ENCODE measurements at regions not wholly inside any gene's neighbourhood (a gene's known extent, or its start where the extent isn't known, plus 50 kb on each side); places are given as distances from the start of the nearest gene placed in this dataset.

- TF ChIP-seq CTCF (IDR thresholded peaks at IDR 0.05; ENCODE audit: low read length) (no peak), EZH2 (IDR thresholded peaks at IDR 0.05; ENCODE audit: borderline replicate concordance, low read length) (no peak)
- Histone ChIP-seq H3K79me2 (ENCODE audit: insufficient read depth, low read length) (no peaks in the 10 kb centered on the region), H3F3A (ENCODE audit: insufficient read depth, low read length) (no peaks in the 10 kb centered on the region), H2AFZ (ENCODE audit: low read length) (no peak overlapping the region), H3K9me2 (ENCODE audit: low read depth, low read length) (no peaks in the 10 kb centered on the region), H4K20me1 (ENCODE audit: insufficient read depth, low read length) (no peaks in the 10 kb centered on the region), H3K9ac (ENCODE audit: low read length) (no peak overlapping the region), H3K4me3 (ENCODE audit: low read depth, low read length, poor library complexity, severe bottlenecking) (no peak overlapping the region), H3K27ac (ENCODE audit: low read depth, low read length, poor library complexity, severe bottlenecking) (no peak overlapping the region), H3K9me3 (ENCODE audit: low read length) (no peaks in the 10 kb centered on the region), H3K27me3 (ENCODE audit: insufficient read depth, low read length) (no peaks in the 10 kb centered on the region), H3K4me2 (ENCODE audit: low read length) (no peak overlapping the region), H3K4me1 (ENCODE audit: insufficient read depth, low read length, severe bottlenecking) (no peaks in the 10 kb centered on the region), H3K36me3 (ENCODE audit: insufficient read depth, low read length) (no peaks in the 10 kb centered on the region)
Measured at GRCh38 chr5:38124321-38124720, 134.0 kb upstream of the EGFLAM start.

- no peak overlapping the region for H3K9ac ChIP-seq (ENCODE audit: low read length)
Measured at GRCh38 chr5:38121420-38121819, 136.9 kb upstream of the EGFLAM start.

GRCh38 chr5:38119836-38120235, 138.5 kb upstream of the EGFLAM start:
- H3K79me2 ChIP-seq (ENCODE audit: insufficient read depth, low read length), result no peaks in the 10 kb centered on the region
- H4K20me1 ChIP-seq (ENCODE audit: insufficient read depth, low read length), result no peaks in the 10 kb centered on the region
- no peaks in the 10 kb centered on the region for H3K4me1 ChIP-seq (ENCODE audit: insufficient read depth, low read length, severe bottlenecking)
- no peak for TF ChIP-seq EZH2 (IDR thresholded peaks at IDR 0.05; ENCODE audit: borderline replicate concordance, low read length)
- no peak for TF ChIP-seq CTCF (IDR thresholded peaks at IDR 0.05; ENCODE audit: low read length)
- H3K4me2 ChIP-seq (ENCODE audit: low read length), result no peak overlapping the region
- H3K27me3 ChIP-seq (ENCODE audit: insufficient read depth, low read length), result no peaks in the 10 kb centered on the region
- no peak overlapping the region for H3K27ac ChIP-seq (ENCODE audit: low read depth, low read length, poor library complexity, severe bottlenecking)
- H3K9ac ChIP-seq (ENCODE audit: low read length), result no peak overlapping the region
- no peak overlapping the region for H3K4me3 ChIP-seq (ENCODE audit: low read depth, low read length, poor library complexity, severe bottlenecking)
- no peaks in the 10 kb centered on the region for H3K9me3 ChIP-seq (ENCODE audit: low read length)
- H2AFZ ChIP-seq (ENCODE audit: low read length), result no peak overlapping the region
- H3F3A ChIP-seq (ENCODE audit: insufficient read depth, low read length), result no peaks in the 10 kb centered on the region
- H3K9me2 ChIP-seq (ENCODE audit: low read depth, low read length), result no peaks in the 10 kb centered on the region
- H3K36me3 ChIP-seq (ENCODE audit: insufficient read depth, low read length), result no peaks in the 10 kb centered on the region

More at GRCh38 chr5:38121420-38121819, 136.9 kb upstream of the EGFLAM start:
- Histone ChIP-seq H3K79me2 (ENCODE audit: insufficient read depth, low read length) (no peaks in the 10 kb centered on the region), H3K27ac (ENCODE audit: low read depth, low read length, poor library complexity, severe bottlenecking) (no peak overlapping the region), H4K20me1 (ENCODE audit: insufficient read depth, low read length) (no peaks in the 10 kb centered on the region), H3K27me3 (ENCODE audit: insufficient read depth, low read length) (no peaks in the 10 kb centered on the region), H3K4me3 (ENCODE audit: low read depth, low read length, poor library complexity, severe bottlenecking) (no peak overlapping the region), H3K4me1 (ENCODE audit: insufficient read depth, low read length, severe bottlenecking) (no peaks in the 10 kb centered on the region), H3K9me2 (ENCODE audit: low read depth, low read length) (no peaks in the 10 kb centered on the region), H3K4me2 (ENCODE audit: low read length) (no peak overlapping the region), H3K9me3 (ENCODE audit: low read length) (no peaks in the 10 kb centered on the region), H3F3A (ENCODE audit: insufficient read depth, low read length) (no peaks in the 10 kb centered on the region), H2AFZ (ENCODE audit: low read length) (no peak overlapping the region), H3K36me3 (ENCODE audit: insufficient read depth, low read length) (no peaks in the 10 kb centered on the region)
- no peak for TF ChIP-seq EZH2 (IDR thresholded peaks at IDR 0.05; ENCODE audit: borderline replicate concordance, low read length)
- no peak for TF ChIP-seq CTCF (IDR thresholded peaks at IDR 0.05; ENCODE audit: low read length)
